ENCODE measurements at regions not wholly inside any gene's neighbourhood (a gene's known extent, or its start where the extent isn't known, plus 50 kb on each side); places are given as distances from the start of the nearest gene placed in this dataset.

DNA sequence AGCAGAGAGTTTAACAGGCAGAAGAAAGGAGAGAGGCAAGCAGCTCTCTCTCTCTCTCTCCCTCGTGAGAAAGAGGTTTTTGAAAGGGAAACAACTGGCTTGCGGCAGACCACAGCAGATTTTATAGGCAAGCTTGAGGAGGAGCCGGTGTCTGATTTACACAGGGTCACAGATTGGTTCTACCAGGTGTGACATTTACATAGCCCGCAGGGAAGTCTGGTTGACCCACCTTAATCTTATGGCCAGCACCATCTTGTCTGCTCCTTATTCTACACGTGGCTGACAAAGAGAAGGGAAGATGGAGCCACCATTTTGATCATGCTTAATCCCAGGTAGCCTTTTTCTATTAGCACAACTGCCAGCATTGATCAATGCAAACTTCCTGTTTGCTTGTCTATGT lies 65.4 kb downstream of the OR2J2 start:
- TF ChIP-seq, protein P1, sequence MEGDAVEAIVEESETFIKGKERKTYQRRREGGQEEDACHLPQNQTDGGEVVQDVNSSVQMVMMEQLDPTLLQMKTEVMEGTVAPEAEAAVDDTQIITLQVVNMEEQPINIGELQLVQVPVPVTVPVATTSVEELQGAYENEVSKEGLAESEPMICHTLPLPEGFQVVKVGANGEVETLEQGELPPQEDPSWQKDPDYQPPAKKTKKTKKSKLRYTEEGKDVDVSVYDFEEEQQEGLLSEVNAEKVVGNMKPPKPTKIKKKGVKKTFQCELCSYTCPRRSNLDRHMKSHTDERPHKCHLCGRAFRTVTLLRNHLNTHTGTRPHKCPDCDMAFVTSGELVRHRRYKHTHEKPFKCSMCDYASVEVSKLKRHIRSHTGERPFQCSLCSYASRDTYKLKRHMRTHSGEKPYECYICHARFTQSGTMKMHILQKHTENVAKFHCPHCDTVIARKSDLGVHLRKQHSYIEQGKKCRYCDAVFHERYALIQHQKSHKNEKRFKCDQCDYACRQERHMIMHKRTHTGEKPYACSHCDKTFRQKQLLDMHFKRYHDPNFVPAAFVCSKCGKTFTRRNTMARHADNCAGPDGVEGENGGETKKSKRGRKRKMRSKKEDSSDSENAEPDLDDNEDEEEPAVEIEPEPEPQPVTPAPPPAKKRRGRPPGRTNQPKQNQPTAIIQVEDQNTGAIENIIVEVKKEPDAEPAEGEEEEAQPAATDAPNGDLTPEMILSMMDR (IDR thresholded peaks at IDR 0.05; ENCODE audit: low read depth, low read length): no peak
- no peak for TF ChIP-seq MYC (IDR thresholded peaks at IDR 0.05; ENCODE audit: low read depth, low read length)

Measured in NB4 (cell line).